ENCODE measurements at regions not wholly inside any gene's neighbourhood (a gene's known extent, or its start where the extent isn't known, plus 50 kb on each side); places are given as distances from the start of the nearest gene placed in this dataset.

- TF ChIP-seq POLR2A (IDR thresholded peaks at IDR 0.05; ENCODE audit: low read depth, low read length) (no peak), POLR2AphosphoS5 (IDR thresholded peaks at IDR 0.05; ENCODE audit: low read depth, low read length) (no peak), TAF1 (IDR thresholded peaks at IDR 0.05; ENCODE audit: borderline replicate concordance, low read depth, low read length) (no peak)
Observed at GRCh38 chr16:6642271-6642670, 690.4 kb upstream of the RBFOX1 start.

All from GM12892 (cell line).